ENCODE measurements at regions not wholly inside any gene's neighbourhood (a gene's known extent, or its start where the extent isn't known, plus 50 kb on each side); places are given as distances from the start of the nearest gene placed in this dataset.

GRCh38 chr16:7919782-7920181 is 587.1 kb downstream of the RBFOX1 start:
- TF ChIP-seq, protein P1, sequence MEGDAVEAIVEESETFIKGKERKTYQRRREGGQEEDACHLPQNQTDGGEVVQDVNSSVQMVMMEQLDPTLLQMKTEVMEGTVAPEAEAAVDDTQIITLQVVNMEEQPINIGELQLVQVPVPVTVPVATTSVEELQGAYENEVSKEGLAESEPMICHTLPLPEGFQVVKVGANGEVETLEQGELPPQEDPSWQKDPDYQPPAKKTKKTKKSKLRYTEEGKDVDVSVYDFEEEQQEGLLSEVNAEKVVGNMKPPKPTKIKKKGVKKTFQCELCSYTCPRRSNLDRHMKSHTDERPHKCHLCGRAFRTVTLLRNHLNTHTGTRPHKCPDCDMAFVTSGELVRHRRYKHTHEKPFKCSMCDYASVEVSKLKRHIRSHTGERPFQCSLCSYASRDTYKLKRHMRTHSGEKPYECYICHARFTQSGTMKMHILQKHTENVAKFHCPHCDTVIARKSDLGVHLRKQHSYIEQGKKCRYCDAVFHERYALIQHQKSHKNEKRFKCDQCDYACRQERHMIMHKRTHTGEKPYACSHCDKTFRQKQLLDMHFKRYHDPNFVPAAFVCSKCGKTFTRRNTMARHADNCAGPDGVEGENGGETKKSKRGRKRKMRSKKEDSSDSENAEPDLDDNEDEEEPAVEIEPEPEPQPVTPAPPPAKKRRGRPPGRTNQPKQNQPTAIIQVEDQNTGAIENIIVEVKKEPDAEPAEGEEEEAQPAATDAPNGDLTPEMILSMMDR (IDR thresholded peaks at IDR 0.05), result no peak
- no peak for TF ChIP-seq POLR2AphosphoS5 (IDR thresholded peaks at IDR 0.05)

Measured in esophagus muscularis mucosa (tissue), 3 donors.